ENCODE measurements at regions not wholly inside any gene's neighbourhood (a gene's known extent, or its start where the extent isn't known, plus 50 kb on each side); places are given as distances from the start of the nearest gene placed in this dataset.
A peak's percentile ranks its signal among the peaks of the same experiment; 100 is the strongest.

DNA sequence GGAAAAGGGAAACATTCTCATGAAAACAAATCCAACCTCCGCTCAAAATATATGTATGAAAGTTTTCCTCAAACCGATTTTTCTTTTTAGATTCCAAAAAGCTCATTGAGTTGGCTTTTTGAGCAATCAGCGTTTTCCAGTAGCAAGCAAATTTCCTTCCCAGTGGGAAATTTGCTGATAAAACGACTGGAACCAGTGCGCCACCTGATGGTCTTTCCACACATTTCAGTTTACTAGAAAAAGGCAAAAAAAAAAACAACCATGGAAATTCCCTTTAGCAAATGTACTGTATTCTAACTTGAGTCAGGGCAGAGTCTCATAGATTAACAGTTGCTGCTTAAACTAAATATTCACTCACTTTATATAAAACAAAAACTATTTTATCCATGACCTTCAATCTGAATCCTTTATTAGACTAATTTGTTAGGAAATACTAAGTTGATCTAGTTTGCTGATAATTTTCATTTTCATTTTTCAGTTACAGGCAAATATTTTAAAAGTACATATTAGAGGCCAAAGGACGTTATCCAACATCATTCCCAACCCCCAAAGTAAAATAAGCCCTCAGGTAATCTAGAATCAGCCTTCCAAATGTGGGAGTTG, 271.5 kb downstream of the FOXA2 start:
- no peaks in the 10 kb centered on the region for H3K27me3 ChIP-seq (ENCODE audit: control insufficient read depth, insufficient read depth, low read length)
- H3K27ac ChIP-seq (ENCODE audit: low read depth in 2 of 2, low read length in 2 of 2): no peak overlapping the region
- no peaks in the 10 kb centered on the region for H3K4me1 ChIP-seq (ENCODE audit: control insufficient read depth in 2 of 3, insufficient read depth in 2 of 3, low read depth in 1 of 3, low read length in 3 of 3)
- no peaks in the 10 kb centered on the region for H3K9me3 ChIP-seq (ENCODE audit: control insufficient read depth in 2 of 3, insufficient read depth in 1 of 3, low read length in 3 of 3)
- H3K9ac ChIP-seq (ENCODE audit: low read length in 3 of 3): no peak overlapping the region
- DNase-seq: peak in 3 of 5 donors; percentile 55 to 79 (median 76)
- intact Hi-C loops (cut with DNase I): no loop called here
- FAIRE-seq: peak; percentile 77
- TF ChIP-seq, protein P1, sequence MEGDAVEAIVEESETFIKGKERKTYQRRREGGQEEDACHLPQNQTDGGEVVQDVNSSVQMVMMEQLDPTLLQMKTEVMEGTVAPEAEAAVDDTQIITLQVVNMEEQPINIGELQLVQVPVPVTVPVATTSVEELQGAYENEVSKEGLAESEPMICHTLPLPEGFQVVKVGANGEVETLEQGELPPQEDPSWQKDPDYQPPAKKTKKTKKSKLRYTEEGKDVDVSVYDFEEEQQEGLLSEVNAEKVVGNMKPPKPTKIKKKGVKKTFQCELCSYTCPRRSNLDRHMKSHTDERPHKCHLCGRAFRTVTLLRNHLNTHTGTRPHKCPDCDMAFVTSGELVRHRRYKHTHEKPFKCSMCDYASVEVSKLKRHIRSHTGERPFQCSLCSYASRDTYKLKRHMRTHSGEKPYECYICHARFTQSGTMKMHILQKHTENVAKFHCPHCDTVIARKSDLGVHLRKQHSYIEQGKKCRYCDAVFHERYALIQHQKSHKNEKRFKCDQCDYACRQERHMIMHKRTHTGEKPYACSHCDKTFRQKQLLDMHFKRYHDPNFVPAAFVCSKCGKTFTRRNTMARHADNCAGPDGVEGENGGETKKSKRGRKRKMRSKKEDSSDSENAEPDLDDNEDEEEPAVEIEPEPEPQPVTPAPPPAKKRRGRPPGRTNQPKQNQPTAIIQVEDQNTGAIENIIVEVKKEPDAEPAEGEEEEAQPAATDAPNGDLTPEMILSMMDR (IDR thresholded peaks at IDR 0.05; ENCODE audit: borderline replicate concordance, extremely low read depth, insufficient read depth): peak; percentile 59
- no peak overlapping the region for H3K4me3 ChIP-seq (ENCODE audit: low read length in 3 of 3)
- H3K36me3 ChIP-seq (ENCODE audit: control insufficient read depth in 2 of 3, insufficient read depth in 3 of 3, low read length in 3 of 3): no peaks in the 10 kb centered on the region

DNA sequence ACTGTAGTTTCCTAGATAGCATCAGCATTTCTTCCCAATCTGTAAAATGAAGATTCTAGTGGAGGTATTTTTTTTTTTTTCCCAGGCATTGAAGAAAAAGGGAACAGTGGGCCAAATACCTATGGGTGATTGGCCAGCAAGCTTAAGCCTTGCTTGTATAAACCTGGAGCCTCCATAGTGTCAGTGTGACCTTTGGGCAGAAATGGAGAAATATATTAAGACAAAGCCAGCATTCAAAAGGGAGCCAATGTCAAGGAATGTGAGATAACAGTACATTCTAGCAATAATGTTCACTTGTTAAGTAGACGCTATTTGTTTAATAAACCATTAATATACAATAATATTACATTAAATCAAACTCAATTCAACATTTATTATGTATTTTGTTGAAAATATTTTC, 275.4 kb downstream of the FOXA2 start:
- H3K27ac ChIP-seq (ENCODE audit: low read depth in 2 of 2, low read length in 2 of 2): no peak overlapping the region
- peak; percentile 76 for FAIRE-seq
- intact Hi-C loops (cut with DNase I): no loop called here

DNA sequence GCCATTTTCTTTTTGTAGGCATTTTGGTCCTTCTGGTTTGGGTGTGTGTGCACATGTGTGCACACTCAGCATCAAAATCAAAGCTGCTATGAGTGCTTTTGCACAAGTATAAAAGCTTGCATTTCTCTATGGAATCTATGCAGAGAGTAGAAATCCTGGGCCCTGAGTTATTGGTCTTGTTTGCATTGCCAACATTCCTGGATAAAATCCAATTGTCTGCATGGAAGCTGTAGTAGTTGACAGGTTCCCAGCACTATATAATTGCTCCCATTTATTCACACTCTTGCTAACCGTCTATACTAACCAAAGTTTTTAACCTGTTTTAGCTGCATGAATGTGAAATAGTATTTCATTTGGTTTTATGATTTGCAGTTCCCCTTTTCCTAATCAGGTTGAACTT, 277.0 kb downstream of the FOXA2 start:
- no peaks in the 10 kb centered on the region for H3K36me3 ChIP-seq (ENCODE audit: control insufficient read depth in 2 of 3, insufficient read depth in 3 of 3, low read length in 3 of 3)
- no peaks in the 10 kb centered on the region for H3K9me3 ChIP-seq (ENCODE audit: control insufficient read depth in 2 of 3, insufficient read depth in 1 of 3, low read length in 3 of 3)
- TF ChIP-seq, protein P1 (IDR thresholded peaks at IDR 0.05; ENCODE audit: borderline replicate concordance, extremely low read depth, insufficient read depth): no peak
- FAIRE-seq: no peak
- no peak overlapping the region for H3K27ac ChIP-seq (ENCODE audit: low read depth in 2 of 2, low read length in 2 of 2)
- no peaks in the 10 kb centered on the region for H3K27me3 ChIP-seq (ENCODE audit: control insufficient read depth, insufficient read depth, low read length)
- no peak for DNase-seq
- H3K4me3 ChIP-seq (ENCODE audit: low read length in 3 of 3): no peak overlapping the region
- intact Hi-C loops (cut with DNase I): no loop called here
- H3K9ac ChIP-seq (ENCODE audit: low read length in 3 of 3): no peak overlapping the region
- no peaks in the 10 kb centered on the region for H3K4me1 ChIP-seq (ENCODE audit: control insufficient read depth in 2 of 3, insufficient read depth in 2 of 3, low read depth in 1 of 3, low read length in 3 of 3)

More for the DNA sequence above, 275.4 kb downstream of the FOXA2 start:
- Histone ChIP-seq H3K27me3 (ENCODE audit: control insufficient read depth, insufficient read depth, low read length) (no peaks in the 10 kb centered on the region), H3K36me3 (ENCODE audit: control insufficient read depth in 2 of 3, insufficient read depth in 3 of 3, low read length in 3 of 3) (no peaks in the 10 kb centered on the region), H3K4me3 (ENCODE audit: low read length in 3 of 3) (no peak overlapping the region), H3K9me3 (ENCODE audit: control insufficient read depth in 2 of 3, insufficient read depth in 1 of 3, low read length in 3 of 3) (no peaks in the 10 kb centered on the region), H3K9ac (ENCODE audit: low read length in 3 of 3) (no peak overlapping the region), H3K4me1 (ENCODE audit: control insufficient read depth in 2 of 3, insufficient read depth in 2 of 3, low read depth in 1 of 3, low read length in 3 of 3) (no peaks in the 10 kb centered on the region)
- DNase-seq: no peak
- TF ChIP-seq, protein P1 (IDR thresholded peaks at IDR 0.05; ENCODE audit: borderline replicate concordance, extremely low read depth, insufficient read depth): no peak

DNA sequence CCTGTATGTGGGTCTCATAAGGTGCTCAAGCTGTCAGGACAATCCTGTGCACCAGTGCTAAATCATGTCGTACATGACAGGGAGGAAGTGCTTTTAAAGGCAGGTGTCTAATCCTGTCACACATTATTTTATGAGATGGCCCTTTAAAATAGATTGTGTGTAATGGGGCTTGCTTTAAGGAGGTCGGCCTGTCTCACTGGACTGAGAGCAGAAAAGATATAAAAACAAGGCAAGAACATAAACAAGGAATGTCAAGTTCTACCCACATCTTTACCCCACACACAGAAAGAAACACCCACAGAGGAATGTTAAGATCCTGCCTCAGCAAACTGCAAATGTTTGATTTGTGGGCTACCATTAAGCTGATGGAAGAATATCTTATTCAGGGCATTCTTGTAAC, 279.0 kb downstream of the FOXA2 start:
- Histone ChIP-seq H3K27ac (ENCODE audit: low read depth in 2 of 2, low read length in 2 of 2) (no peak overlapping the region), H3K36me3 (ENCODE audit: control insufficient read depth in 2 of 3, insufficient read depth in 3 of 3, low read length in 3 of 3) (no peaks in the 10 kb centered on the region), H3K4me1 (ENCODE audit: control insufficient read depth in 2 of 3, insufficient read depth in 2 of 3, low read depth in 1 of 3, low read length in 3 of 3) (no peaks in the 10 kb centered on the region), H3K9ac (ENCODE audit: low read length in 3 of 3) (no peak overlapping the region), H3K4me3 (ENCODE audit: low read length in 3 of 3) (no peak overlapping the region), H3K9me3 (ENCODE audit: control insufficient read depth in 2 of 3, insufficient read depth in 1 of 3, low read length in 3 of 3) (no peaks in the 10 kb centered on the region), H3K27me3 (ENCODE audit: control insufficient read depth, insufficient read depth, low read length) (no peaks in the 10 kb centered on the region)
- intact Hi-C loops (cut with DNase I): no loop called here
- peak in 3 of 5 donors; percentile 16 to 67 (median 55) for DNase-seq
- TF ChIP-seq, protein P1 (IDR thresholded peaks at IDR 0.05; ENCODE audit: borderline replicate concordance, extremely low read depth, insufficient read depth): no peak
- no peak for FAIRE-seq
